ENCODE measurements at regions not wholly inside any gene's neighbourhood (a gene's known extent, or its start where the extent isn't known, plus 50 kb on each side); places are given as distances from the start of the nearest gene placed in this dataset.

DNA sequence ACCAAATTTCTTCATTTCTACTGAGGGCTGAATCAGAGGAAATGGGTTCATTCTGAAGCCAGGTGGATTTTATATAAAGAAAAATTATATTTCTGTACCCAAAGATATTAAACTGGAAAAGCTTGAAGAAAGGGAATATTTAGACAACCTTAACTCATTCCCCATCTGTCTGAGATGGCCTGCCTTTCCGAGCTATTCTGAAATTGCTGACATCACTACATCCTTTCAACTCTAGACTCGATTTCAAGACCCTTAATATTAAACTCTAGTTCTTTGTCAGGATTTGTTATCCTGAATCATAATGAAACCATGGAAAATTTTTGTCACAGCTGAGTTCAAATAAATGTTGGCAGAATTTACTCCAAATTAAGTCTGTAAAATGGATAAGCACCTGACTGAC lies 818.5 kb upstream of the SEMA6A start:
- H3K36me3 ChIP-seq (ENCODE audit: control insufficient read depth in 2 of 2, extremely low read depth in 1 of 2, insufficient read depth in 2 of 2, low read length in 2 of 2) = no peaks in the 10 kb centered on the region
- no peak overlapping the region for H3K4me3 ChIP-seq (ENCODE audit: control insufficient read depth in 2 of 3, extremely low read depth in 1 of 3, insufficient read depth in 2 of 3, low read depth in 1 of 3, low read length in 3 of 3)
- no peaks in the 10 kb centered on the region for H3K9me3 ChIP-seq (ENCODE audit: control insufficient read depth, low read depth, low read length)
- H2AFZ ChIP-seq (ENCODE audit: control insufficient read depth, low read length) = no peak overlapping the region
- TF ChIP-seq EZH2 (IDR thresholded peaks at IDR 0.05; ENCODE audit: low read length) = no peak
- TF ChIP-seq, protein P1, sequence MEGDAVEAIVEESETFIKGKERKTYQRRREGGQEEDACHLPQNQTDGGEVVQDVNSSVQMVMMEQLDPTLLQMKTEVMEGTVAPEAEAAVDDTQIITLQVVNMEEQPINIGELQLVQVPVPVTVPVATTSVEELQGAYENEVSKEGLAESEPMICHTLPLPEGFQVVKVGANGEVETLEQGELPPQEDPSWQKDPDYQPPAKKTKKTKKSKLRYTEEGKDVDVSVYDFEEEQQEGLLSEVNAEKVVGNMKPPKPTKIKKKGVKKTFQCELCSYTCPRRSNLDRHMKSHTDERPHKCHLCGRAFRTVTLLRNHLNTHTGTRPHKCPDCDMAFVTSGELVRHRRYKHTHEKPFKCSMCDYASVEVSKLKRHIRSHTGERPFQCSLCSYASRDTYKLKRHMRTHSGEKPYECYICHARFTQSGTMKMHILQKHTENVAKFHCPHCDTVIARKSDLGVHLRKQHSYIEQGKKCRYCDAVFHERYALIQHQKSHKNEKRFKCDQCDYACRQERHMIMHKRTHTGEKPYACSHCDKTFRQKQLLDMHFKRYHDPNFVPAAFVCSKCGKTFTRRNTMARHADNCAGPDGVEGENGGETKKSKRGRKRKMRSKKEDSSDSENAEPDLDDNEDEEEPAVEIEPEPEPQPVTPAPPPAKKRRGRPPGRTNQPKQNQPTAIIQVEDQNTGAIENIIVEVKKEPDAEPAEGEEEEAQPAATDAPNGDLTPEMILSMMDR (optimal IDR thresholded peaks at IDR 0.05 in 1 of 3, IDR thresholded peaks at IDR 0.05 in 1 of 3, conservative IDR thresholded peaks at IDR 0.05 in 1 of 3; ENCODE audit: extremely low read depth in 1 of 3, insufficient read depth in 2 of 3, low read length in 3 of 3) = no peak
- no peak overlapping the region for H3K27ac ChIP-seq (ENCODE audit: control insufficient read depth, insufficient read depth, low read length)
- H3K9me1 ChIP-seq (ENCODE audit: control insufficient read depth, extremely low read depth, insufficient read depth, low read length) = no peaks in the 10 kb centered on the region
- DNase-seq (ENCODE audit: low read depth, low spot score) (no peak), FAIRE-seq (no peak)
- H3K4me2 ChIP-seq (ENCODE audit: control insufficient read depth, extremely low read depth, insufficient read depth, low read depth, low read length) = no peak overlapping the region
- no peak overlapping the region for H3K9ac ChIP-seq (ENCODE audit: control insufficient read depth, extremely low read depth, insufficient read depth, low read length)
- H3K27me3 ChIP-seq (ENCODE audit: control insufficient read depth, extremely low read depth, insufficient read depth, low read length) = no peaks in the 10 kb centered on the region
- H3K79me2 ChIP-seq (ENCODE audit: control insufficient read depth, insufficient read depth, low read length) = no peaks in the 10 kb centered on the region
- H3K4me1 ChIP-seq (ENCODE audit: control insufficient read depth, extremely low read depth, insufficient read depth, low read length) = no peaks in the 10 kb centered on the region
- no peaks in the 10 kb centered on the region for H4K20me1 ChIP-seq (ENCODE audit: control insufficient read depth, extremely low read depth, insufficient read depth, low read length)
- dilution Hi-C loops (cut with MboI; ENCODE audit: extremely low pct_ligation_motif_present, low sequenced_read_pairs) = no loop called here

DNA sequence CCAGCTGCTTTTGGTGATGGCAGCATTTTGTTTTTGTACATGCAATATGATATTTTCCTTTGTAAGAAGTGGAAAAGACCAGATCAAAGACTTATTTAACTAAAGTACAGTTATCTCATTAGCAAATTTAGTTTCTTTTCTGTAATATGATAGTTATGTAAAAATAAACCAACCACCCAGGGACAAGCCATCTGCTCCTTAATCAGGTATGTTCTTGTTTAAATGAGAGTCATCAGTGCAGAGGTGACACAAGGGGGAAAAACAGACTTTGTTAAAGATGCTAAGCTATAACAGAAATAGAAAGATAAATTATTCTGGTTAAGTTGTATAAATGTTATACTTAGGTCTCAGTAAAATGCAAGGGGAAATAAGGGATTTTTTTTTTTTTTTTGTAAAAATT lies 805.7 kb upstream of the SEMA6A start:
- no peaks in the 10 kb centered on the region for H3K27me3 ChIP-seq (ENCODE audit: control insufficient read depth, extremely low read depth, insufficient read depth, low read length)
- FAIRE-seq = no peak
- TF ChIP-seq, protein P1 (optimal IDR thresholded peaks at IDR 0.05 in 1 of 3, IDR thresholded peaks at IDR 0.05 in 1 of 3, conservative IDR thresholded peaks at IDR 0.05 in 1 of 3; ENCODE audit: extremely low read depth in 1 of 3, insufficient read depth in 2 of 3, low read length in 3 of 3) = no peak
- no peak for TF ChIP-seq EZH2 (IDR thresholded peaks at IDR 0.05; ENCODE audit: low read length)
- H3K9me3 ChIP-seq (ENCODE audit: control insufficient read depth, low read depth, low read length) = no peaks in the 10 kb centered on the region
- no peak overlapping the region for H3K9ac ChIP-seq (ENCODE audit: control insufficient read depth, extremely low read depth, insufficient read depth, low read length)
- no peak overlapping the region for H3K4me3 ChIP-seq (ENCODE audit: control insufficient read depth in 2 of 3, extremely low read depth in 1 of 3, insufficient read depth in 2 of 3, low read depth in 1 of 3, low read length in 3 of 3)
- dilution Hi-C loops (cut with MboI; ENCODE audit: extremely low pct_ligation_motif_present, low sequenced_read_pairs) = no loop called here
- H2AFZ ChIP-seq (ENCODE audit: control insufficient read depth, low read length) = no peak overlapping the region
- no peak for DNase-seq (ENCODE audit: low read depth, low spot score)
- no peaks in the 10 kb centered on the region for H3K79me2 ChIP-seq (ENCODE audit: control insufficient read depth, insufficient read depth, low read length)
- no peak overlapping the region for H3K27ac ChIP-seq (ENCODE audit: control insufficient read depth, insufficient read depth, low read length)
- H3K9me1 ChIP-seq (ENCODE audit: control insufficient read depth, extremely low read depth, insufficient read depth, low read length) = no peaks in the 10 kb centered on the region
- H4K20me1 ChIP-seq (ENCODE audit: control insufficient read depth, extremely low read depth, insufficient read depth, low read length) = no peaks in the 10 kb centered on the region
- no peak overlapping the region for H3K4me2 ChIP-seq (ENCODE audit: control insufficient read depth, extremely low read depth, insufficient read depth, low read depth, low read length)
- no peaks in the 10 kb centered on the region for H3K36me3 ChIP-seq (ENCODE audit: control insufficient read depth in 2 of 2, extremely low read depth in 1 of 2, insufficient read depth in 2 of 2, low read length in 2 of 2)
- no peaks in the 10 kb centered on the region for H3K4me1 ChIP-seq (ENCODE audit: control insufficient read depth, extremely low read depth, insufficient read depth, low read length)

Data from keratinocyte (primary cell).